Panc1 (cell line): ENCODE measurements at regions not wholly inside any gene's neighbourhood (a gene's known extent, or its start where the extent isn't known, plus 50 kb on each side); places are given as distances from the start of the nearest gene placed in this dataset.

Experiments used
- ATAC-seq: fragments of 200-7000 bp; cut with Tn5 transposase; 2 replicates; pipeline ENCODE4 v1.9.1; 2020; ENCODE audit warnings: mild to moderate bottlenecking, moderate library complexity
- BruUV-seq: library from RNA; stranded (reverse); fragments of 400-500 nt; replicated peaks from 2 replicates; lab custom pipeline; 2021; lab: Mats Ljungman, UMichigan
- CTCF ChIA-PET: fragments of 300-600 bp; sonication (Branson Sonifier 250); formaldehyde crosslinking; loops from one replicate; lab custom pipeline; 2022; ENCODE audit warnings: antibody characterized with exemption; lab: Charles Lee
- POLR2A ChIA-PET: fragments of 300-600 bp; sonication (Branson Sonifier 250); formaldehyde crosslinking; loops from one replicate; lab custom pipeline; 2022; ENCODE audit warnings: antibody characterized with exemption; lab: Charles Lee
- DNase-seq: peaks from one replicate; pipeline ENCODE4 v3.0.0-alpha.2; 2010; ENCODE audit warnings: low read depth, low spot score
- H3K27ac ChIP-seq: 2 replicates; pipeline ENCODE4 v1.5.1; 2011; ENCODE audit warnings: mild to moderate bottlenecking, low read length, inconsistent platforms
- H3K27me3 ChIP-seq: fragments of 200-500 bp; sonication (Bioruptor generic); 2 replicates; pipeline ENCODE4 v1.6.0; 2014; ENCODE audit warnings: low read length, inconsistent platforms; ENCODE audit not compliant: control insufficient read depth, insufficient read depth
- H3K36me3 ChIP-seq: fragments of 200-500 bp; sonication (Bioruptor generic); 2 replicates; pipeline ENCODE4 v1.5.1; 2014; ENCODE audit warnings: inconsistent platforms, mild to moderate bottlenecking, low read length, moderate library complexity; ENCODE audit not compliant: control insufficient read depth, insufficient read depth
- H3K4me1 ChIP-seq: 2 replicates; pipeline ENCODE4 v1.5.1; 2011; ENCODE audit warnings: inconsistent platforms, mild to moderate bottlenecking, low read length, moderate library complexity; ENCODE audit not compliant: control insufficient read depth, insufficient read depth
- H3K4me3 ChIP-seq, 2 experiments: 2 replicates each; pipeline ENCODE4 v1.5.1; 2011 to 2012; ENCODE audit warnings: low read depth in 2 of 2, low read length in 2 of 2, mild to moderate bottlenecking in 2 of 2, inconsistent platforms in 1 of 2, moderate library complexity in 1 of 2
- H3K9me3 ChIP-seq: fragments of 200-500 bp; sonication (Bioruptor generic); 2 replicates; pipeline ENCODE4 v1.5.1; 2014; ENCODE audit warnings: low read depth, mild to moderate bottlenecking, inconsistent platforms, low read length, moderate library complexity; ENCODE audit not compliant: control insufficient read depth, insufficient read depth
- CTCF ChIP-seq: fragments of 450-650 bp; IDR thresholded peaks from 2 replicates; pipeline ENCODE4 v1.5.1; 2017; ENCODE audit warnings: mild to moderate bottlenecking
- POLR2AphosphoS5 ChIP-seq: IDR thresholded peaks from 2 replicates; pipeline ENCODE4 v1.6.1; 2012; ENCODE audit warnings: mild to moderate bottlenecking, low read depth, low read length, moderate library complexity
- REST ChIP-seq, 2 experiments: IDR thresholded peaks; 2 replicates each; pipeline ENCODE4 v1.6.1; 2011 to 2012; ENCODE audit warnings: low read depth in 2 of 2, control low read depth in 1 of 2, low read length in 1 of 2, mild to moderate bottlenecking in 1 of 2, moderate library complexity in 1 of 2; ENCODE audit not compliant: insufficient read depth in 1 of 2
- SIN3A ChIP-seq: IDR thresholded peaks from 2 replicates; pipeline ENCODE4 v1.6.1; 2012; ENCODE audit warnings: low read depth, mild to moderate bottlenecking, low read length, moderate library complexity, borderline replicate concordance; ENCODE audit not compliant: insufficient read depth
- TCF7L2 ChIP-seq: IDR thresholded peaks from 2 replicates; pipeline ENCODE4 v1.6.1; 2011; ENCODE audit warnings: mild to moderate bottlenecking, low read depth, low read length, inconsistent platforms
- in situ Hi-C: cut with HindIII; loops from 2 replicates; pipeline ENCODE4 v1.10.0; 2016; ENCODE audit warnings: low sequenced_read_pairs, low pct_unique_long_range_greater_than_20kb
- intact Hi-C: fragments of 100-400 bp; cut with micrococcal nuclease; formaldehyde crosslinking; loops from one replicate; pipeline ENCODE4 v1.10.0; 2022; ENCODE audit not compliant: unreplicated experiment

GRCh38 chr3:176206809-176207208, 990.5 kb downstream of the TBL1XR1 start:
- ChIA-PET CTCF (no interaction called here), POLR2A (no interaction called here)
- Histone ChIP-seq H3K4me3 (no peak overlapping the region), H3K9me3 (peaks cover 3% of the 10 kb centered on the region; the same call in 1 of the 2 replicates), H3K27ac (no peak overlapping the region), H3K36me3 (no peaks in the 10 kb centered on the region), H3K4me1 (no peaks in the 10 kb centered on the region), H3K27me3 (no peaks in the 10 kb centered on the region)
- ATAC-seq: no peak
- intact Hi-C loops: no loop called here
- in situ Hi-C loops: no loop called here
- no peak for DNase-seq
- no TSS peak for BruUV-seq
- TF ChIP-seq CTCF (no peak), TCF7L2 (no peak), SIN3A (no peak), POLR2AphosphoS5 (no peak), REST (IDR thresholded peaks at IDR 0.05; ENCODE audit: insufficient read depth in 1 of 2, low read depth in 2 of 2, low read length in 1 of 2) (no peak)

- peaks cover 9% of the 10 kb centered on the region for H3K9me3 ChIP-seq
- in situ Hi-C loops: no loop called here
- no peak overlapping the region for H3K27ac ChIP-seq
- H3K27me3 ChIP-seq: no peaks in the 10 kb centered on the region
- BruUV-seq: no TSS peak
- intact Hi-C loops: no loop called here
- H3K4me1 ChIP-seq: no peaks in the 10 kb centered on the region
- no peak for ATAC-seq
- ChIA-PET POLR2A (no interaction called here), CTCF (no interaction called here)
- no peak overlapping the region for H3K4me3 ChIP-seq
- no peak for DNase-seq
- TF ChIP-seq REST (IDR thresholded peaks at IDR 0.05; ENCODE audit: insufficient read depth in 1 of 2, low read depth in 2 of 2, low read length in 1 of 2) (no peak), SIN3A (no peak), POLR2AphosphoS5 (no peak), CTCF (no peak), TCF7L2 (no peak)
- H3K36me3 ChIP-seq: no peaks in the 10 kb centered on the region
Measured at GRCh38 chr3:176202652-176203051, 994.6 kb downstream of the TBL1XR1 start.
